ENCODE measurements at regions not wholly inside any gene's neighbourhood (a gene's known extent, or its start where the extent isn't known, plus 50 kb on each side); places are given as distances from the start of the nearest gene placed in this dataset.

- TF ChIP-seq PAXIP1 (CRISPR knock-in tag; conservative IDR thresholded peaks at IDR 0.05) (peak; percentile 41), KLF13 (CRISPR knock-in tag; IDR thresholded peaks at IDR 0.05) (no peak), MAFK (conservative IDR thresholded peaks at IDR 0.05 in 1 of 2, IDR thresholded peaks at IDR 0.05 in 1 of 2; ENCODE audit: low read length in 2 of 2) (peak; percentile 69 to 78), ZNF552 (CRISPR knock-in tag; IDR thresholded peaks at IDR 0.05; ENCODE audit: borderline replicate concordance) (no peak), GZF1 (CRISPR knock-in tag; IDR thresholded peaks at IDR 0.05) (no peak), HNF4A (CRISPR knock-in tag; IDR thresholded peaks at IDR 0.05) (peak; percentile 46; the same call in 1 of the 2 replicates), ZNF704 (CRISPR knock-in tag; IDR thresholded peaks at IDR 0.05; ENCODE audit: borderline replicate concordance) (no peak), SOX13 (IDR thresholded peaks at IDR 0.05) (no peak), SOX13 (CRISPR knock-in tag; conservative IDR thresholded peaks at IDR 0.05 in 1 of 2, IDR thresholded peaks at IDR 0.05 in 1 of 2) (0 out of 4 replicates have a peak, but pooled peaks of 1 of the 2 experiments have one; percentile 6), ZFX (CRISPR knock-in tag; IDR thresholded peaks at IDR 0.05; ENCODE audit: low read depth) (peak; percentile 41; the same call in 1 of the 2 replicates), ZNF484 (CRISPR knock-in tag; IDR thresholded peaks at IDR 0.05; ENCODE audit: borderline replicate concordance, low read depth) (no peak), SETDB1 (CRISPR knock-in tag; IDR thresholded peaks at IDR 0.05; ENCODE audit: borderline replicate concordance) (no peak), SAP130 (CRISPR knock-in tag; IDR thresholded peaks at IDR 0.05; ENCODE audit: low read depth) (peak; percentile 18; the same call in 1 of the 2 replicates), GATAD1 (CRISPR knock-in tag; IDR thresholded peaks at IDR 0.05) (no peak), ZBTB3 (CRISPR knock-in tag; IDR thresholded peaks at IDR 0.05; ENCODE audit: borderline replicate concordance, low read depth) (no peak), ZNF430 (CRISPR knock-in tag; IDR thresholded peaks at IDR 0.05) (no peak), NR2F6 (IDR thresholded peaks at IDR 0.05) (no peak), NR2F6 (CRISPR knock-in tag; IDR thresholded peaks at IDR 0.05) (peak; percentile 35; the same call in 1 of the 2 replicates), MEIS1 (CRISPR knock-in tag; IDR thresholded peaks at IDR 0.05; ENCODE audit: borderline replicate concordance) (no peak), AHDC1 (CRISPR knock-in tag; IDR thresholded peaks at IDR 0.05; ENCODE audit: borderline replicate concordance) (peak; percentile 40; the same call in 1 of the 2 replicates)
Measured at GRCh38 chr1:203420263-203420662, 55.3 kb upstream of the PRELP start (continued).
